ENCODE measurements at regions not wholly inside any gene's neighbourhood (a gene's known extent, or its start where the extent isn't known, plus 50 kb on each side); places are given as distances from the start of the nearest gene placed in this dataset.

GRCh38 chr18:60599267-60599666, 226.7 kb upstream of the MC4R start:
- no peak for TF ChIP-seq CTCF (IDR thresholded peaks at IDR 0.05)
- TF ChIP-seq POLR2A (IDR thresholded peaks at IDR 0.05): no peak
